WTC11 (cell line): ENCODE measurements at regions not wholly inside any gene's neighbourhood (a gene's known extent, or its start where the extent isn't known, plus 50 kb on each side); places are given as distances from the start of the nearest gene placed in this dataset.

Experiments used
- ATAC-seq: fragments of 200-7000 bp; cut with Tn5 transposase; 2 replicates; pipeline ENCODE4 v1.10.0; 2021; ENCODE audit warnings: mild to moderate bottlenecking, moderate library complexity
- CTCF ChIA-PET: fragments of 300-600 bp; sonication (Branson Sonifier 250); formaldehyde crosslinking; loops from one replicate; lab custom pipeline; 2021; ENCODE audit warnings: antibody characterized with exemption; lab: Charles Lee
- POLR2A ChIA-PET: fragments of 350-600 bp; sonication (Branson Sonifier 250); formaldehyde crosslinking; loops from one replicate; lab custom pipeline; 2021; ENCODE audit warnings: antibody characterized with exemption; lab: Charles Lee
- DNase-seq: peaks from one replicate; pipeline ENCODE4 v3.0.0; 2021; ENCODE audit warnings: low spot score
- H3K27ac Mint-ChIP-seq: 2 replicates; pipeline ENCODE4 v1.8.0; 2021; ENCODE audit warnings: mixed read lengths
- H3K27me3 Mint-ChIP-seq: 2 replicates; pipeline ENCODE4 v1.8.0; 2021; ENCODE audit warnings: low read depth, mild to moderate bottlenecking, moderate library complexity, mixed read lengths
- H3K36me3 Mint-ChIP-seq: 2 replicates; pipeline ENCODE4 v1.8.0; 2021; ENCODE audit warnings: mixed read lengths
- H3K4me1 Mint-ChIP-seq: 2 replicates; pipeline ENCODE4 v1.8.0; 2022; ENCODE audit warnings: mixed read lengths
- H3K4me3 Mint-ChIP-seq: 2 replicates; pipeline ENCODE4 v1.8.0; 2021; ENCODE audit warnings: mild to moderate bottlenecking, moderate library complexity, mixed read lengths
- H3K9me3 Mint-ChIP-seq: 2 replicates; pipeline ENCODE4 v1.8.0; 2021; ENCODE audit warnings: mixed read lengths
- AR ChIP-seq: fragments of 250-450 bp; sonication (Bioruptor Pico); IDR thresholded peaks from 2 replicates; pipeline ENCODE4 v1.9.0; 2021; ENCODE audit warnings: mild to moderate bottlenecking
- CDX4 ChIP-seq: fragments of 250-450 bp; sonication (Bioruptor Pico); IDR thresholded peaks from 2 replicates; pipeline ENCODE4 v1.9.0; 2021; ENCODE audit warnings: moderate library complexity, mild to moderate bottlenecking, inconsistent platforms, borderline replicate concordance
- CREM ChIP-seq: sonication (generic); formaldehyde crosslinking; IDR thresholded peaks from 2 replicates; pipeline ENCODE4 v1.8.1; 2022; ENCODE audit warnings: mild to moderate bottlenecking, missing genetic modification reagents, moderate library complexity
- ELF4 ChIP-seq: sonication (generic); formaldehyde crosslinking; IDR thresholded peaks from 2 replicates; pipeline ENCODE4 v1.8.1; 2022; ENCODE audit warnings: low read depth, mild to moderate bottlenecking, moderate library complexity, missing genetic modification reagents
- ETV6 ChIP-seq: sonication (generic); formaldehyde crosslinking; IDR thresholded peaks from 2 replicates; pipeline ENCODE4 v1.8.1; 2022; ENCODE audit warnings: mild to moderate bottlenecking, missing genetic modification reagents
- IRF1 ChIP-seq: sonication (generic); formaldehyde crosslinking; IDR thresholded peaks from 2 replicates; pipeline ENCODE4 v1.8.0; 2023; ENCODE audit warnings: missing genetic modification reagents
- KAT7 ChIP-seq: sonication (generic); formaldehyde crosslinking; IDR thresholded peaks from 2 replicates; pipeline ENCODE4 v1.8.1; 2023; ENCODE audit warnings: missing genetic modification reagents, mild to moderate bottlenecking, borderline replicate concordance
- MYBL2 ChIP-seq: sonication (generic); formaldehyde crosslinking; IDR thresholded peaks from 2 replicates; pipeline ENCODE4 v1.8.1; 2023; ENCODE audit warnings: mild to moderate bottlenecking, moderate library complexity, missing genetic modification reagents
- PRDM15 ChIP-seq: sonication (generic); formaldehyde crosslinking; IDR thresholded peaks from 2 replicates; pipeline ENCODE4 v1.8.0; 2022; ENCODE audit warnings: missing genetic modification reagents
- SOX15 ChIP-seq: fragments of 250-450 bp; sonication (Bioruptor Pico); IDR thresholded peaks from 2 replicates; pipeline ENCODE4 v1.9.0; 2021; ENCODE audit warnings: mild to moderate bottlenecking
- SP1 ChIP-seq: sonication (generic); formaldehyde crosslinking; conservative IDR thresholded peaks from 2 replicates; pipeline ENCODE4 v1.8.1; 2022; ENCODE audit warnings: missing genetic modification reagents
- TP53 ChIP-seq: sonication (generic); formaldehyde crosslinking; IDR thresholded peaks from 2 replicates; pipeline ENCODE4 v1.8.1; 2023; ENCODE audit warnings: mild to moderate bottlenecking, missing genetic modification reagents
- USF1 ChIP-seq: sonication (generic); formaldehyde crosslinking; IDR thresholded peaks from 2 replicates; pipeline ENCODE4 v1.8.0; 2022; ENCODE audit warnings: mild to moderate bottlenecking, missing genetic modification reagents
- USF2 ChIP-seq: sonication (generic); formaldehyde crosslinking; IDR thresholded peaks from 2 replicates; pipeline ENCODE4 v1.8.1; 2023; ENCODE audit warnings: mild to moderate bottlenecking, missing genetic modification reagents, moderate library complexity
- ZBTB43 ChIP-seq: sonication (generic); formaldehyde crosslinking; IDR thresholded peaks from 2 replicates; pipeline ENCODE4 v1.8.1; 2023; ENCODE audit warnings: mild to moderate bottlenecking, missing genetic modification reagents
- ZNF121 ChIP-seq: sonication (generic); formaldehyde crosslinking; IDR thresholded peaks from 2 replicates; pipeline ENCODE4 v1.8.0; 2023; ENCODE audit warnings: missing genetic modification reagents

- no peak for TF ChIP-seq PRDM15
- TF ChIP-seq ZNF121 (CRISPR knock-in tag): no peak
- TF ChIP-seq KAT7: no peak
- no peak for TF ChIP-seq TP53 (CRISPR knock-in tag)
These were observed 414.7 kb upstream of the PIK3C3 start (continued) for GRCh38 chr18:41540237-41540871.

- Mint-ChIP-seq H3K27ac (no peak overlapping the region), H3K9me3 (peaks cover 9% of the 10 kb centered on the region; the same call in 1 of the 2 replicates), H3K4me3 (no peak overlapping the region), H3K4me1 (peaks cover 8% of the 10 kb centered on the region), H3K27me3 (no peaks in the 10 kb centered on the region), H3K36me3 (peaks cover 4% of the 10 kb centered on the region)
- DNase-seq: no peak
- CTCF ChIA-PET: no interaction called here
- ATAC-seq: no peak
- TF ChIP-seq AR (CRISPR knock-in tag): no peak
- POLR2A ChIA-PET: no interaction called here
These were observed 416.3 kb upstream of the PIK3C3 start for GRCh38 chr18:41538751-41539150.

- TF ChIP-seq ETV6 (CRISPR knock-in tag): no peak
- no peak for TF ChIP-seq USF1 (CRISPR knock-in tag)
- no peak for TF ChIP-seq SOX15 (CRISPR knock-in tag)
- no peak for TF ChIP-seq CREM
- TF ChIP-seq TP53 (CRISPR knock-in tag): no peak
- DNase-seq (no peak), ATAC-seq (no peak)
- peaks cover 18% of the 10 kb centered on the region for H3K4me1 Mint-ChIP-seq
- no peak overlapping the region for H3K27ac Mint-ChIP-seq
- H3K27me3 Mint-ChIP-seq: no peaks in the 10 kb centered on the region
- H3K36me3 Mint-ChIP-seq: peaks cover 4% of the 10 kb centered on the region
- peaks cover 9% of the 10 kb centered on the region; the same call in 1 of the 2 replicates for H3K9me3 Mint-ChIP-seq
- no peak overlapping the region for H3K4me3 Mint-ChIP-seq
- ChIA-PET CTCF (no interaction called here), POLR2A (no interaction called here)
These were observed 417.4 kb upstream of the PIK3C3 start for GRCh38 chr18:41537666-41538065.

GRCh38 chr18:41532344-41533086 lies 422.5 kb upstream of the PIK3C3 start:
- ATAC-seq (peak; percentile 88), DNase-seq (no peak)
- H3K27me3 Mint-ChIP-seq: no peaks in the 10 kb centered on the region
- peaks cover 9% of the 10 kb centered on the region for H3K9me3 Mint-ChIP-seq
- peaks cover 39% of the 10 kb centered on the region for H3K4me1 Mint-ChIP-seq
- ChIA-PET CTCF (interaction anchor here (0.9 to 1.1 kb wide), 4 partner anchors 16 to 213 kb away, joined by 3 read pairs; no protein-coding TSS in a partner anchor), POLR2A (no interaction called here)
- H3K27ac Mint-ChIP-seq: no peak overlapping the region
- no peak overlapping the region for H3K4me3 Mint-ChIP-seq
- peaks cover 7% of the 10 kb centered on the region for H3K36me3 Mint-ChIP-seq
- TF ChIP-seq MYBL2 (CRISPR knock-in tag) (no peak), ELF4 (CRISPR knock-in tag) (no peak), CDX4 (CRISPR knock-in tag) (no peak), ZBTB43 (no peak), USF2 (CRISPR knock-in tag) (no peak), IRF1 (CRISPR knock-in tag) (no peak), KAT7 (no peak), SP1 (CRISPR knock-in tag) (no peak)
